CD4-positive, alpha-beta memory T cell (primary cell): ENCODE measurements at regions not wholly inside any gene's neighbourhood (a gene's known extent, or its start where the extent isn't known, plus 50 kb on each side); places are given as distances from the start of the nearest gene placed in this dataset.
"Not testable (repeated sequence)": the region's sequence is repeated elsewhere in the genome, so short reads cannot be mapped to it uniquely, and the experiment has no call there.

Experiments used
- CTCF ChIA-PET: fragments of 350-600 bp; sonication (Branson Sonifier 250); formaldehyde crosslinking; loops from one replicate; lab custom pipeline; 2021; ENCODE audit warnings: inconsistent platforms; ENCODE audit not compliant: partially characterized antibody; lab: Charles Lee
- POLR2A ChIA-PET: fragments of 350-600 bp; sonication (Branson Sonifier 250); formaldehyde crosslinking; loops from one replicate; lab custom pipeline; 2021; ENCODE audit not compliant: partially characterized antibody; lab: Charles Lee
- DNase-seq, 5 donors: peaks; one replicate each; pipeline versions ENCODE4 v3.0.0 to v3.0.0-alpha.2; 2020 to 2022; ENCODE audit warnings: mixed read lengths in 1 of 5
- H3K27ac ChIP-seq: one replicate; pipeline ENCODE4 v1.7.0; 2013; ENCODE audit warnings: low read depth, low read length
- H3K27me3 ChIP-seq: 2 replicates; pipeline ENCODE4 v1.7.0; 2013; ENCODE audit warnings: mild to moderate bottlenecking, low read length, moderate library complexity; ENCODE audit not compliant: insufficient read depth
- H3K36me3 ChIP-seq: 2 replicates; pipeline ENCODE4 v1.7.0; 2013; ENCODE audit warnings: mild to moderate bottlenecking, low read length, moderate library complexity; ENCODE audit not compliant: insufficient read depth
- H3K4me1 ChIP-seq: 2 replicates; pipeline ENCODE4 v1.7.0; 2013; ENCODE audit warnings: mild to moderate bottlenecking, low read length, moderate library complexity; ENCODE audit not compliant: insufficient read depth
- H3K4me3 ChIP-seq, 2 donors: one replicate each; pipeline ENCODE4 v1.7.0; 2013; ENCODE audit warnings: low read length in 2 of 2, mild to moderate bottlenecking in 1 of 2
- H3K9me3 ChIP-seq, 2 donors: one replicate each; pipeline ENCODE4 v1.7.0; 2013; ENCODE audit warnings: low read length in 2 of 2, control low read depth in 1 of 2; ENCODE audit not compliant: control insufficient read depth in 1 of 2
- H3K27ac Mint-ChIP-seq, 7 donors: one replicate each; pipeline ENCODE4 v1.8.0; 2020 to 2021; ENCODE audit warnings: mixed read lengths in 7 of 7, mild to moderate bottlenecking in 6 of 7, inconsistent platforms in 3 of 7, moderate library complexity in 3 of 7
- H3K27me3 Mint-ChIP-seq, 2 donors: one replicate each; pipeline ENCODE4 v1.8.0; 2020 to 2021; ENCODE audit warnings: mixed read lengths in 2 of 2
- H3K36me3 Mint-ChIP-seq, 2 donors: one replicate each; pipeline ENCODE4 v1.8.0; 2020 to 2021; ENCODE audit warnings: mixed read lengths in 2 of 2, inconsistent platforms in 1 of 2, mild to moderate bottlenecking in 1 of 2
- H3K4me1 Mint-ChIP-seq, 4 donors: one replicate each; pipeline ENCODE4 v1.8.0; 2020 to 2021; ENCODE audit warnings: mixed read lengths in 4 of 4, mild to moderate bottlenecking in 1 of 4
- H3K4me3 Mint-ChIP-seq, 8 donors: one replicate each; pipeline ENCODE4 v1.8.0; 2020 to 2021; ENCODE audit warnings: mixed read lengths in 8 of 8, mild to moderate bottlenecking in 7 of 8, moderate library complexity in 6 of 8, inconsistent platforms in 3 of 8
- H3K9me3 Mint-ChIP-seq, 8 donors: one replicate each; pipeline ENCODE4 v1.8.0; 2020 to 2021; ENCODE audit warnings: mixed read lengths in 8 of 8, mild to moderate bottlenecking in 5 of 8, inconsistent platforms in 3 of 8, moderate library complexity in 1 of 8
- intact Hi-C: fragments of 100-400 bp; cut with micrococcal nuclease; formaldehyde crosslinking; loops from one replicate; pipeline ENCODE4 v1.15.1; 2023

DNA sequence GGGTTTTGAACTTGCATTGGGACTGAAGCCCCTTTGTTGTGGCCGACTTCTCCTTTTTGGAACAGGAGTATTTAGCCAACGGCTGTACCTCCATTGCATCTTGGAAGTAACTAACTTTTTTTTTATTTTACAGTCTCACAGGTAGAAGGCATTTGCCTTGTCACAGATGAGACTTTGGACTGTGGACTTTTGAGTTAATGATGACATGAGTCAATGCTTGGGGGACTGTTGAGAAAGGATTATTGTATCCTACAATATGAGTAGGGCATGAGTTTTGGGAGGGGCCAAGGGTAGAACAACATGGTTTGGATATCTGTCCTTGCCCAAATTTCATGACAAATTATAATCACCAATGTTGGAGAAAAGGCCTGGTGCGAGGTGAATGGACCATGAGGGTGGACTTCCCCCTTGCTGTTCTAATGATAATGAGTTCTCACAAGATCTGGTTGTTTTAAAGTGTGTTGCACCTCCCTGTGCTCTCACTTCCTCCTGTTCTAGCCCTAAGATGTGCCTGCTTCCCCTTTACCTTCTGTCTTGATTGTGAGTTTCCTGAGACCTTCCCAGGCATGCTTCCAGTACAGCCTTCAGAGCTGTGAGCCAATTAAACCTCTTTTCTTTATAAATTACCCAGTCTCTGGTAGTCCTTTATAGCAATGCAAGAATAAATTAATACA lies 1269.4 kb upstream of the CHAC2 start:
- H3K4me3 Mint-ChIP-seq = no peak overlapping the region
- peaks cover 1 to 12% (median 3%) of the 10 kb centered on the region in 8 donors for H3K9me3 Mint-ChIP-seq
- intact Hi-C loops = no loop called here
- ChIA-PET CTCF (no interaction called here), POLR2A (no interaction called here)
- Histone ChIP-seq H3K27me3 (no peaks in the 10 kb centered on the region), H3K4me3 (no peak overlapping the region), H3K4me1 (no peaks in the 10 kb centered on the region), H3K27ac (no peak overlapping the region), H3K9me3 (no peaks in the 10 kb centered on the region), H3K36me3 (no peaks in the 10 kb centered on the region)
- no peaks in the 10 kb centered on the region for H3K36me3 Mint-ChIP-seq
- no peak for DNase-seq
- H3K4me1 Mint-ChIP-seq = no peaks in the 10 kb centered on the region
- no peaks in the 10 kb centered on the region for H3K27me3 Mint-ChIP-seq
- H3K27ac Mint-ChIP-seq = no peak overlapping the region

DNA sequence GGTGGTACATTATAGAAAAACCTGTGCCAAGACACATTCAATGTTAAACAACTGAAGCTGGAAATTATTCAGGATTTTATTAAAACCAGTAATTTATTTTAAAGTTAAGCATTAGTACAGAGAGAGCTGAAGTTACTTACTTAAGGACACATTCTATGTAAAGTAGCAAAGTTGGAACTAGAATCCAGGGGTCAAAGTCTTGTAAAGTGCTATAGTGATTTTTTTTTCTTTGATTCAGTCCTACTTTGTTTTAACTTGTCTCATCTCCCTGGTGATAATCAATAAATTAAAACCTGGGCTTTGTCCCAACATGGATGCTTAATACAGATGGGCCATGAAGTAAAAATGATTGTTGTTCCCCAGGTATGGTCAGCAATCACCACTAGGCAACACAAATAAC lies 1271.8 kb upstream of the CHAC2 start:
- Histone ChIP-seq H3K4me1 (no peaks in the 10 kb centered on the region), H3K27ac (no peak overlapping the region), H3K36me3 (no peaks in the 10 kb centered on the region), H3K27me3 (no peaks in the 10 kb centered on the region), H3K9me3 (no peaks in the 10 kb centered on the region), H3K4me3 (no peak overlapping the region)
- no peak for DNase-seq
- Mint-ChIP-seq H3K9me3 (peaks cover 2 to 22% (median 12%) of the 10 kb centered on the region in 8 donors), H3K4me3 (no peak overlapping the region), H3K27me3 (no peaks in the 10 kb centered on the region), H3K27ac (no peak overlapping the region), H3K4me1 (no peaks in the 10 kb centered on the region), H3K36me3 (no peaks in the 10 kb centered on the region)
- POLR2A ChIA-PET = no interaction called here
- intact Hi-C loops = no loop called here
- CTCF ChIA-PET = no interaction called here

DNA sequence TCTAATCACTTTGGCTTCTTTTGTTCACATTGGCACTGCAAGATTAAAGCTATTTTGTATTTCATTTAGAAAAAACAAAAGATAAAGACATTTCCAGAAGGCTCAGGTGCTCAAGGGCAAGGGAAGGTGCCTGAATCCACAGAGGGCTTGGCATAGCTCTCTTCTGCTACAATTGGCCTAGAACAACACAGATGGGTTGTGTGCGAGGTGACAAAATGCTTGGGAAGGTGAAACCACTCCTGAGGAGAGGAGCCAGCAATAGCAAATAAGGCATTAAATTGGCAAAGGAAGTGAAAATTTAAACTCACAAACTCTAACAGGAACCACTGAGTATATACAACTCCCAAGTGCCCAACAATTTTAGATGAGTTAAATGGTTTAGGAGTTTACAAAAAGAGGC lies 1290.4 kb upstream of the CHAC2 start:
- CTCF ChIA-PET = no interaction called here

DNA sequence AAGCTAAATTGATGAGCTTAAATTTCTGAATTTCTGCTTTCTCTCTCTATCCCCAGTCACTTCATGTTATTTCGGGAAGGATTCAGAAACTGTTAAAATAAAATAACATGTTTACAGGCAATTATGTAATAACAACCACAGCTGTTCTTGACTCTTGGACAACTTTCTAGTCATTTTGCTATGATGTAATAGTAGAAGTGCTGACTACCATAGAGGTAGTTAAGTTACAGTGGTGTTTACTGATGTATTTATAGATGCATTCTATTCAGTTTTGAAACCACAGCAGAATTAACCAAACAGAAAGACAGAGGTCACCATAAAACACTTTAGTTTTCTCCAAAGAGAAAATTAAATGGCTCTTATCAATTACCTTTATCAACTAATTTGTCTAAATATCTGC lies 1292.0 kb upstream of the CHAC2 start:
- H3K27me3 ChIP-seq = no peaks in the 10 kb centered on the region
- Mint-ChIP-seq H3K4me3 (no peak overlapping the region), H3K27me3 (no peaks in the 10 kb centered on the region), H3K36me3 (no peaks in the 10 kb centered on the region), H3K9me3 (peaks cover 0 to 3% (median under 1%) of the 10 kb centered on the region in 8 donors), H3K27ac (no peak overlapping the region), H3K4me1 (no peaks in the 10 kb centered on the region)
- CTCF ChIA-PET = no interaction called here
- no peaks in the 10 kb centered on the region for H3K9me3 ChIP-seq
- H3K4me1 ChIP-seq = no peaks in the 10 kb centered on the region
- H3K36me3 ChIP-seq = no peaks in the 10 kb centered on the region
- no peak overlapping the region for H3K4me3 ChIP-seq
- no peak for DNase-seq
- intact Hi-C loops = no loop called here
- POLR2A ChIA-PET = no interaction called here
- H3K27ac ChIP-seq = no peak overlapping the region

More for the DNA sequence above, 1290.4 kb upstream of the CHAC2 start:
- Histone ChIP-seq H3K4me3 (no peak overlapping the region), H3K27me3 (no peaks in the 10 kb centered on the region), H3K9me3 (no peaks in the 10 kb centered on the region), H3K4me1 (no peaks in the 10 kb centered on the region), H3K36me3 (no peaks in the 10 kb centered on the region), H3K27ac (no peak overlapping the region)
- DNase-seq = no peak
- intact Hi-C loops = no loop called here
- POLR2A ChIA-PET = no interaction called here
- H3K36me3 Mint-ChIP-seq = no peaks in the 10 kb centered on the region
- H3K27ac Mint-ChIP-seq = no peak overlapping the region
- no peaks in the 10 kb centered on the region for H3K4me1 Mint-ChIP-seq
- no peaks in the 10 kb centered on the region for H3K27me3 Mint-ChIP-seq
- no peak overlapping the region for H3K4me3 Mint-ChIP-seq
- H3K9me3 Mint-ChIP-seq = peaks cover 0 to 3% (median 2%) of the 10 kb centered on the region in 8 donors

DNA sequence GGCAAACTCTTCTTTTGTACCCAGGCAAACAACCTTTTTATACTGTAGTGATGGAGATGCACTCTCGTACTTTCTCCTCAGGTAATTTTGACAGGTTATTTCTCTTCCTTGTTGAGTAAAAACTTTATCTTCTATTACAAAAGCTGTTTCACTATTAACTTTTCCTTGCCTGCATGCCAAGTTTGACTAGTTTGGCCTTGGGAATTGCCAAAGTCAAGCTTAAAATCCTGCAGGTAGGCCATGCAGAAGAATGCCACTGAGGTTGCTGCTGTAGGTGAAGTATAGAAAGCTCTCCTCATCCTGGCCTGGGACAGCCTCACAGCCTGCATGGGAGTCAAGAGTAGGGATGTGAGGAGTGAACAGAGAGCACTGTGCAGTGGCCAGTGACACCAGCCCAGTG lies 1293.5 kb upstream of the CHAC2 start:
- no peaks in the 10 kb centered on the region for H3K36me3 ChIP-seq
- Mint-ChIP-seq H3K4me3 (no peak overlapping the region), H3K27ac (no peak overlapping the region), H3K36me3 (no peaks in the 10 kb centered on the region), H3K9me3 (peaks cover 0 to 2% (median 0%) of the 10 kb centered on the region in 8 donors), H3K4me1 (no peaks in the 10 kb centered on the region), H3K27me3 (no peaks in the 10 kb centered on the region)
- H3K27ac ChIP-seq = no peak overlapping the region
- ChIA-PET CTCF (no interaction called here), POLR2A (no interaction called here)
- H3K9me3 ChIP-seq = no peaks in the 10 kb centered on the region
- H3K4me1 ChIP-seq = no peaks in the 10 kb centered on the region
- no peak for DNase-seq
- no peaks in the 10 kb centered on the region for H3K27me3 ChIP-seq
- intact Hi-C loops = no loop called here
- no peak overlapping the region for H3K4me3 ChIP-seq

DNA sequence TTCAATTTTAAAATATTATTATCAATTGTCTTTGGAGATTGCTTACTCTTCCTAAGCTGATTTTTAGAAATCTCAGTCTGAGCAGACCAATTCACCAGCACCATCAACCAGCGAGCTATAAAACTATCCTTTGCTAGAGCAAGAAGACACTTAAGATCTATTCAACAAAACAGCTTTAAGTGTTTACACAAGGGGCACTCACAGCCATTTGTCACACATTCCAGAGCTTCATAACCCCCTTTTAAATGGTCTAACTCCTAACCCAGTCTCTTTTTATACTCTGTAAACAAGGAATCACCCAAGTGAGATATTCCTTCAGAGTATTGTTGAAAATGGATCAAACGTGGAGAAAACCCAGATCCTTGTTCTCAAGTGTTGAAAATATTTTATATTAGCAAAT lies 1294.1 kb upstream of the CHAC2 start:
- no peaks in the 10 kb centered on the region for H3K27me3 ChIP-seq
- H3K4me1 Mint-ChIP-seq = no peaks in the 10 kb centered on the region
- no peak overlapping the region for H3K4me3 Mint-ChIP-seq
- ChIA-PET CTCF (no interaction called here), POLR2A (no interaction called here)
- H3K9me3 ChIP-seq = no peaks in the 10 kb centered on the region
- H3K36me3 Mint-ChIP-seq = no peaks in the 10 kb centered on the region
- H3K27me3 Mint-ChIP-seq = no peaks in the 10 kb centered on the region
- no peak overlapping the region for H3K27ac Mint-ChIP-seq
- H3K4me3 ChIP-seq = no peak overlapping the region
- no peak for DNase-seq
- H3K4me1 ChIP-seq = no peaks in the 10 kb centered on the region
- no peak overlapping the region for H3K27ac ChIP-seq
- intact Hi-C loops = no loop called here
- no peaks in the 10 kb centered on the region for H3K36me3 ChIP-seq
- H3K9me3 Mint-ChIP-seq = peaks cover 0 to 2% (median 0%) of the 10 kb centered on the region in 8 donors

DNA sequence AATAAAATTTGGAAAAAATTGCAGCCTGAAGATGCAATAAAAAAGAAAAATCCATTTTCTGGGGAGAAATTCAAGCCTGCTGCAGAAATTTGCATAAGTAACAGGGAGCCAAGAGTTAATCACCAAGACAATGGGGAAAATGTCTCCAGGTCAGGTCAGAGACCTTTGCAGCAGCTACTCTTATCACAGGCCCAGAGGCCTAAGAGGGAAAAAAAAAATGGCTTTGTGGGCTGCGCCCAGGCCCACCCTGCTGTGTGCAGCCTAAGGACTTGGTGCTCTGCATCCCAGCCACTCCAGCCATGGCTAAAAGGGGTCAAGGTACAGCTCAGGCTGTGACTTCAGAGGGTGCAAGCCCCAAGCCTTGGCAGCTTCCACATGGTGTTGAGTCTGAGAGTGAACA lies 1297.1 kb upstream of the CHAC2 start:
- H3K4me3 ChIP-seq, H3K4me1 ChIP-seq, H3K9me3 ChIP-seq, POLR2A ChIA-PET, H3K4me3 Mint-ChIP-seq, H3K4me1 Mint-ChIP-seq, H3K36me3 ChIP-seq, DNase-seq, H3K9me3 Mint-ChIP-seq, H3K27me3 ChIP-seq, intact Hi-C loops, H3K36me3 Mint-ChIP-seq, H3K27ac ChIP-seq, CTCF ChIA-PET, H3K27ac Mint-ChIP-seq, H3K27me3 Mint-ChIP-seq: not testable (repeated sequence)

- Histone ChIP-seq H3K27me3 (no peaks in the 10 kb centered on the region), H3K36me3 (no peaks in the 10 kb centered on the region), H3K9me3 (no peaks in the 10 kb centered on the region), H3K4me1 (no peaks in the 10 kb centered on the region), H3K4me3 (no peak overlapping the region), H3K27ac (no peak overlapping the region)
- Mint-ChIP-seq H3K27me3 (no peaks in the 10 kb centered on the region), H3K27ac (no peak overlapping the region), H3K36me3 (no peaks in the 10 kb centered on the region), H3K4me3 (no peak overlapping the region), H3K4me1 (no peaks in the 10 kb centered on the region), H3K9me3 (peaks cover 0 to 3% (median 0%) of the 10 kb centered on the region in 8 donors)
- ChIA-PET CTCF (no interaction called here), POLR2A (no interaction called here)
- DNase-seq = no peak
- intact Hi-C loops = no loop called here
Measured at GRCh38 chr2:52467189-52467588, 1300.4 kb upstream of the CHAC2 start.
